ENCODE measurements at regions not wholly inside any gene's neighbourhood (a gene's known extent, or its start where the extent isn't known, plus 50 kb on each side); places are given as distances from the start of the nearest gene placed in this dataset.

DNA sequence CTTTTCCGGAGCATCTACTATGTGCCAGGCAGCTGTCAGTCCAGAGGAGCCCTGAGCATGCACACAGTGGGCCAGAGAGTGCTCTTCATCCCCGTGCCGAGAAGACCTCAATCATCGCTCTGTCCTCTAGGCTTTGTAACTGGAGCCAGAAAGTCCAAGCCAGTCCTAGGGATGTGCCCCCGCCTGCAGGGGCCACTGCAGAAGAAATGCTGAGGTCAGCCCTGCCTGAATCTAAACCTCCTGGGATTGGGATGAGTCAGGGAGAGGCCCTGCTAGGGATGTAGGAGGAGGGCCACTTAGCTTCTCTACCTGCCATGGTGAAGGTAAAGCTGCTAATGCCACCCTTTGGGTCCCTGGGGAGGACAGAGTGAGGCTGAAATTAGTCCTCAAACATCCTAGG is 146.8 kb downstream of the CDC5L start:
- no peak for TF ChIP-seq EZH2 (IDR thresholded peaks at IDR 0.05; ENCODE audit: low read length)
- TF ChIP-seq, protein P1, sequence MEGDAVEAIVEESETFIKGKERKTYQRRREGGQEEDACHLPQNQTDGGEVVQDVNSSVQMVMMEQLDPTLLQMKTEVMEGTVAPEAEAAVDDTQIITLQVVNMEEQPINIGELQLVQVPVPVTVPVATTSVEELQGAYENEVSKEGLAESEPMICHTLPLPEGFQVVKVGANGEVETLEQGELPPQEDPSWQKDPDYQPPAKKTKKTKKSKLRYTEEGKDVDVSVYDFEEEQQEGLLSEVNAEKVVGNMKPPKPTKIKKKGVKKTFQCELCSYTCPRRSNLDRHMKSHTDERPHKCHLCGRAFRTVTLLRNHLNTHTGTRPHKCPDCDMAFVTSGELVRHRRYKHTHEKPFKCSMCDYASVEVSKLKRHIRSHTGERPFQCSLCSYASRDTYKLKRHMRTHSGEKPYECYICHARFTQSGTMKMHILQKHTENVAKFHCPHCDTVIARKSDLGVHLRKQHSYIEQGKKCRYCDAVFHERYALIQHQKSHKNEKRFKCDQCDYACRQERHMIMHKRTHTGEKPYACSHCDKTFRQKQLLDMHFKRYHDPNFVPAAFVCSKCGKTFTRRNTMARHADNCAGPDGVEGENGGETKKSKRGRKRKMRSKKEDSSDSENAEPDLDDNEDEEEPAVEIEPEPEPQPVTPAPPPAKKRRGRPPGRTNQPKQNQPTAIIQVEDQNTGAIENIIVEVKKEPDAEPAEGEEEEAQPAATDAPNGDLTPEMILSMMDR (optimal IDR thresholded peaks at IDR 0.05 in 1 of 3, IDR thresholded peaks at IDR 0.05 in 1 of 3, conservative IDR thresholded peaks at IDR 0.05 in 1 of 3; ENCODE audit: extremely low read depth in 1 of 3, insufficient read depth in 2 of 3, low read length in 3 of 3), result no peak
